ENCODE measurements at regions not wholly inside any gene's neighbourhood (a gene's known extent, or its start where the extent isn't known, plus 50 kb on each side); places are given as distances from the start of the nearest gene placed in this dataset.

- RAD21 ChIA-PET (ENCODE audit: unreplicated experiment), result no interaction called here
- CTCF ChIA-PET, result no interaction called here
- no peaks in the 10 kb centered on the region for H3K9me3 ChIP-seq (replicated peaks; ENCODE audit: control insufficient read depth, insufficient read depth, low read length)
- no TSS peak for BruUV-seq (replicated peaks)
- no peak overlapping the region for H3K9ac ChIP-seq (ENCODE audit: control insufficient read depth, insufficient read depth, low read length)
- no peaks in the 10 kb centered on the region for H3K36me3 ChIP-seq (ENCODE audit: control insufficient read depth in 2 of 2, insufficient read depth in 2 of 2, low read length in 1 of 2)
- H3K4me3 ChIP-seq, result no peak overlapping the region
- DNase-seq (ENCODE audit: low read depth, low spot score) (no peak), FAIRE-seq (no peak), ATAC-seq (no peak)
- in situ Hi-C loops (cut with MboI), result no loop called here
- POLR2A ChIA-PET, result no interaction called here
- 18% methylated on average over 3 of the region's 3 CpGs for WGBS (ENCODE audit: insufficient coverage, insufficient replicate concordance, low lambda C conversion rate, missing lambda C conversion rate)
- no peaks in the 10 kb centered on the region; a peak in 2 of 4 replicates for H3K27me3 ChIP-seq (replicated peaks in 1 of 2; ENCODE audit: control insufficient read depth in 2 of 2, insufficient read depth in 2 of 2, low read length in 1 of 2)
- SMC1A ChIA-PET (ENCODE audit: uncharacterized antibody, unreplicated experiment), result no interaction called here
- intact Hi-C loops (cut with micrococcal nuclease; ENCODE audit: unreplicated experiment), result no loop called here
- TF ChIP-seq HDAC6 (IDR thresholded peaks at IDR 0.05; ENCODE audit: unreplicated experiment) (no peak), E2F4 (IDR thresholded peaks at IDR 0.05; ENCODE audit: low read depth, low read length) (no peak), FOS (IDR thresholded peaks at IDR 0.05; ENCODE audit: borderline replicate concordance, extremely low read depth, insufficient read length) (no peak), HDAC2 (IDR thresholded peaks at IDR 0.05) (no peak), ZNF384 (IDR thresholded peaks at IDR 0.05; ENCODE audit: borderline replicate concordance, low read depth, low read length) (no peak), SIX5 (IDR thresholded peaks at IDR 0.05; ENCODE audit: low read depth, low read length, severe bottlenecking) (no peak), ZSCAN29 (IDR thresholded peaks at IDR 0.05) (no peak), POLR2AphosphoS2 (IDR thresholded peaks at IDR 0.05; ENCODE audit: low read depth, low read length) (no peak)
- TF ChIP-seq, protein P1, sequence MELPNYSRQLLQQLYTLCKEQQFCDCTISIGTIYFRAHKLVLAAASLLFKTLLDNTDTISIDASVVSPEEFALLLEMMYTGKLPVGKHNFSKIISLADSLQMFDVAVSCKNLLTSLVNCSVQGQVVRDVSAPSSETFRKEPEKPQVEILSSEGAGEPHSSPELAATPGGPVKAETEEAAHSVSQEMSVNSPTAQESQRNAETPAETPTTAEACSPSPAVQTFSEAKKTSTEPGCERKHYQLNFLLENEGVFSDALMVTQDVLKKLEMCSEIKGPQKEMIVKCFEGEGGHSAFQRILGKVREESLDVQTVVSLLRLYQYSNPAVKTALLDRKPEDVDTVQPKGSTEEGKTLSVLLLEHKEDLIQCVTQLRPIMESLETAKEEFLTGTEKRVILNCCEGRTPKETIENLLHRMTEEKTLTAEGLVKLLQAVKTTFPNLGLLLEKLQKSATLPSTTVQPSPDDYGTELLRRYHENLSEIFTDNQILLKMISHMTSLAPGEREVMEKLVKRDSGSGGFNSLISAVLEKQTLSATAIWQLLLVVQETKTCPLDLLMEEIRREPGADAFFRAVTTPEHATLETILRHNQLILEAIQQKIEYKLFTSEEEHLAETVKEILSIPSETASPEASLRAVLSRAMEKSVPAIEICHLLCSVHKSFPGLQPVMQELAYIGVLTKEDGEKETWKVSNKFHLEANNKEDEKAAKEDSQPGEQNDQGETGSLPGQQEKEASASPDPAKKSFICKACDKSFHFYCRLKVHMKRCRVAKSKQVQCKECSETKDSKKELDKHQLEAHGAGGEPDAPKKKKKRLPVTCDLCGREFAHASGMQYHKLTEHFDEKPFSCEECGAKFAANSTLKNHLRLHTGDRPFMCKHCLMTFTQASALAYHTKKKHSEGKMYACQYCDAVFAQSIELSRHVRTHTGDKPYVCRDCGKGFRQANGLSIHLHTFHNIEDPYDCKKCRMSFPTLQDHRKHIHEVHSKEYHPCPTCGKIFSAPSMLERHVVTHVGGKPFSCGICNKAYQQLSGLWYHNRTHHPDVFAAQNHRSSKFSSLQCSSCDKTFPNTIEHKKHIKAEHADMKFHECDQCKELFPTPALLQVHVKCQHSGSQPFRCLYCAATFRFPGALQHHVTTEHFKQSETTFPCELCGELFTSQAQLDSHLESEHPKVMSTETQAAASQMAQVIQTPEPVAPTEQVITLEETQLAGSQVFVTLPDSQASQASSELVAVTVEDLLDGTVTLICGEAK (IDR thresholded peaks at IDR 0.05; ENCODE audit: borderline replicate concordance), result no peak
- TF ChIP-seq, protein P2, sequence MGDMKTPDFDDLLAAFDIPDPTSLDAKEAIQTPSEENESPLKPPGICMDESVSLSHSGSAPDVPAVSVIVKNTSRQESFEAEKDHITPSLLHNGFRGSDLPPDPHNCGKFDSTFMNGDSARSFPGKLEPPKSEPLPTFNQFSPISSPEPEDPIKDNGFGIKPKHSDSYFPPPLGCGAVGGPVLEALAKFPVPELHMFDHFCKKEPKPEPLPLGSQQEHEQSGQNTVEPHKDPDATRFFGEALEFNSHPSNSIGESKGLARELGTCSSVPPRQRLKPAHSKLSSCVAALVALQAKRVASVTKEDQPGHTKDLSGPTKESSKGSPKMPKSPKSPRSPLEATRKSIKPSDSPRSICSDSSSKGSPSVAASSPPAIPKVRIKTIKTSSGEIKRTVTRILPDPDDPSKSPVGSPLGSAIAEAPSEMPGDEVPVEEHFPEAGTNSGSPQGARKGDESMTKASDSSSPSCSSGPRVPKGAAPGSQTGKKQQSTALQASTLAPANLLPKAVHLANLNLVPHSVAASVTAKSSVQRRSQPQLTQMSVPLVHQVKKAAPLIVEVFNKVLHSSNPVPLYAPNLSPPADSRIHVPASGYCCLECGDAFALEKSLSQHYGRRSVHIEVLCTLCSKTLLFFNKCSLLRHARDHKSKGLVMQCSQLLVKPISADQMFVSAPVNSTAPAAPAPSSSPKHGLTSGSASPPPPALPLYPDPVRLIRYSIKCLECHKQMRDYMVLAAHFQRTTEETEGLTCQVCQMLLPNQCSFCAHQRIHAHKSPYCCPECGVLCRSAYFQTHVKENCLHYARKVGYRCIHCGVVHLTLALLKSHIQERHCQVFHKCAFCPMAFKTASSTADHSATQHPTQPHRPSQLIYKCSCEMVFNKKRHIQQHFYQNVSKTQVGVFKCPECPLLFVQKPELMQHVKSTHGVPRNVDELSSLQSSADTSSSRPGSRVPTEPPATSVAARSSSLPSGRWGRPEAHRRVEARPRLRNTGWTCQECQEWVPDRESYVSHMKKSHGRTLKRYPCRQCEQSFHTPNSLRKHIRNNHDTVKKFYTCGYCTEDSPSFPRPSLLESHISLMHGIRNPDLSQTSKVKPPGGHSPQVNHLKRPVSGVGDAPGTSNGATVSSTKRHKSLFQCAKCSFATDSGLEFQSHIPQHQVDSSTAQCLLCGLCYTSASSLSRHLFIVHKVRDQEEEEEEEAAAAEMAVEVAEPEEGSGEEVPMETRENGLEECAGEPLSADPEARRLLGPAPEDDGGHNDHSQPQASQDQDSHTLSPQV (IDR thresholded peaks at IDR 0.05), result no peak
- H2AFZ ChIP-seq (ENCODE audit: control insufficient read depth, low read depth, low read length), result no peak overlapping the region
- H3K79me2 ChIP-seq (ENCODE audit: control insufficient read depth, insufficient read depth, low read length), result no peaks in the 10 kb centered on the region
- no peaks in the 10 kb centered on the region for H3K4me1 ChIP-seq (ENCODE audit: control insufficient read depth, insufficient read depth, low read length)
- H3K27ac ChIP-seq (ENCODE audit: control insufficient read depth, insufficient read depth), result no peak overlapping the region
- H3K4me2 ChIP-seq (ENCODE audit: control insufficient read depth, insufficient read depth), result no peak overlapping the region
- H4K20me1 ChIP-seq (ENCODE audit: control insufficient read depth, insufficient read depth), result no peaks in the 10 kb centered on the region
Measured at GRCh38 chr2:19751631-19752030, 150.2 kb downstream of the TTC32 start.

All from GM12878 (cell line).